Activated CD8-positive, alpha-beta memory T cell treated with anti-CD3 and anti-CD28 coated beads for 24 hours (primary cell): ENCODE measurements at regions not wholly inside any gene's neighbourhood (a gene's known extent, or its start where the extent isn't known, plus 50 kb on each side); places are given as distances from the start of the nearest gene placed in this dataset.
A peak's percentile ranks its signal among the peaks of the same experiment; 100 is the strongest.

Source experiments
- DNase-seq: peaks from one replicate; pipeline ENCODE4 v3.0.0-alpha.2; 2020

DNA sequence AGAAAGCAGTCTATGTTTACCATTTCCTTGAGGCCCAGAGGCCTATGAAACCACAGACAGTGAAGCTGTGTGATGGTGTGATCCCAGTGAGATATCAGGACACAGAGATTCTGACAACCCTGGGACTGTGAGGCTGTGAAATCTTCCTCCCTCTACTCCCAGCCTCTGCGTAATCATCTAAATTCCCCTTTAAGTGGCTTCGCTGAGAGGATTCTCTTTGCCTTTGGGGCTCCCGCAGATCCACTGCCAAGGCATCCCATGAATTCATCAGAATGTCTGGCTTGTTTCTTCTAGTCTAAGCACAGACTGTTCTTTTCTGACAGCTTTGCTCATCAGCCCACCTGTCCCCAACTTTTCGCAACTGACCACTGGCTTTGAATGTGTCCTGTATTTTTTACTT lies 901.2 kb upstream of the NR2F2 start:
- DNase-seq, result no peak

DNA sequence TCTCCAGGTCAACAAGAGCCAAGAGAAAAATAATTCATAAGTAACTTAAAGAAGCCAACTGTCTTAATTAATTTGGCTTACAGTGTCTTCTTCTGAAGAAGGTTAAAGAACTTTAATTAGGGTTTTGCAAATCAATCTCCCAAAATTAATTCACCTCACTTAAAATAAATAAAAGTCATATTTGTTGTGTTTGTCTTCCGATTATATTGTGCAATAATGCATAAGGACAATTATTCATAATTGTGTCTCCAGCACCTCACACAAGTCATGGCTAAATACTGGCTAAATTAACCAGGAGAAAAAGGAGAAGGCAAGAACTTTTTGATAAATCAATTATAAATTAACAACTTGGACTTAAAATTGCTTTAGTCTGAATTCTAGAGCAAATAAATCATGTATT lies 899.0 kb upstream of the NR2F2 start:
- DNase-seq, result no peak

DNA sequence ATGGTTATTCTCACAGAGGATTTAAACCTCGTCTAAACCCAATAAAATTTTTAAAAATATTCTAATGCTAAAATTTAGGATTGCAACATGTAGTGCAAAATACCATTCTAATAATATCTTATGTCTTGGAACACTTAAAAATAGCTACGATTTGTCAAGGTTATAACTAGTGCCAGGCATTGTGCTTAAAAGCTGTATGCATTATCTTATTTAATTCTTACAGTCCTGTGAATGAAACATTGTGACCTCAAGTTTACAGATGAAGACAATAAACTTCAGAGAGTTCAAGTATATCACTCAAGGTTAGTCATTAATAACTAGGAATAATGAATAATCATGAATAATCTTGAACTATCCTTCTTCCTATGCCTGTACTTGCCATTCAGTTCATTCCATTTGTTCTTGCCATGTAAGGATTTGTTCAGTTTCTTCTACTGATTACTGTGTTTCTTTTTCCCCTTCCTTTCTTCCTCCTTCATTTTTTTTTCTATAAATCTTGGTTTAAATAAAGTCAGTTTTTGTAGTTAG lies 897.6 kb upstream of the NR2F2 start:
- DNase-seq, result no peak

GRCh38 chr15:95439922-95440376 lies 890.6 kb upstream of the NR2F2 start:
- DNase-seq, result no peak

GRCh38 chr15:95440712-95441111 lies 889.8 kb upstream of the NR2F2 start:
- no peak for DNase-seq

DNA sequence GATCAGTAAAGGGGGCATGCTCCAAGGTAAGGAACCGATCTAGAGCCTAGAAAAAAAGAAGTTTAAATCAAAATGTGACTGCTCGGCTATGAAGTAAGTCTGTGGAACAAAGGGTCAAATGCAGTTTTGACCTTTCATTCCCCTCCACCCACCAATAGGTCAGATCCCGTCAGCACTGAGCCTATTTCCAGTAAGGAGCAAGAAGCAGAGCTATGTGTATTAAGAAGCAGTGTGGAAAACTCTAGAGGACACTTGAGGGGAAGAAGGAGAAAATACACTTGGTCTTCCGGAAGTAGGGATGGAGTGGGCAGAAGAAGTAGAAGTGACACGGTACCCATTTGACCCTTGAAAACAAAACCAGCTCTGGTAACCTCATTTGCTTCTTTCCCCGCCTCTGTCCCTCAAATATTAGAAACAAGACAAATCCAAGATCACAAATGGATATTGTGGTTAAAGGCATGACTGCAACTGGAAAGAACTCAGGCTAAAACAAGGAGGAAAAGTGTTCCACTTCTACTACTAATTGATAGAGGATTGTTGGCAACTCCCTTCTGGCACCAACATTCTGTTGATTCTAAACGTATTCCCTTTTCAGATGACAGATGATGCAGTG lies 888.3 kb upstream of the NR2F2 start:
- no peak for DNase-seq

- DNase-seq, result no peak
These were observed 885.6 kb upstream of the NR2F2 start for GRCh38 chr15:95444860-95445259.

GRCh38 chr15:95446854-95447253 lies 883.6 kb upstream of the NR2F2 start:
- DNase-seq, result peak; percentile 59

DNA sequence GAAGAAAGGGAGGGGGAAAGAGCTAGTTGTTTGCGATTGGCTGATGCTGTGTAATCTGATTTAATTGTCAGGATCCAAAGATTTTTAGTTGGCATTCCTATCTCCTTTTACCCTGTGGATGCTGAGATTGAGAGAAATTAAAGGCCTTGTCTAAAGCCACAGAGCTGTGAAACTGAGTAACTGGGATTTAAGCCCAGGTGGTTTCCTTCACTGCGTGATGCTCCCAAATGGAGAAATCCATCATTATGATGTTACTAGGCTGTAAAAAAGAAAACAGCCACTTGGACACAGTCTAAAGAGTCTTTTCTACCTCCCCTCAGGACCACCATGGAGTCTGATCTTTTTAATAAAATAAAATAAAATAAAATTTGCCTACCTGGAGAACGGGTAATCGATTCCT lies 883.0 kb upstream of the NR2F2 start:
- DNase-seq, result no peak

DNA sequence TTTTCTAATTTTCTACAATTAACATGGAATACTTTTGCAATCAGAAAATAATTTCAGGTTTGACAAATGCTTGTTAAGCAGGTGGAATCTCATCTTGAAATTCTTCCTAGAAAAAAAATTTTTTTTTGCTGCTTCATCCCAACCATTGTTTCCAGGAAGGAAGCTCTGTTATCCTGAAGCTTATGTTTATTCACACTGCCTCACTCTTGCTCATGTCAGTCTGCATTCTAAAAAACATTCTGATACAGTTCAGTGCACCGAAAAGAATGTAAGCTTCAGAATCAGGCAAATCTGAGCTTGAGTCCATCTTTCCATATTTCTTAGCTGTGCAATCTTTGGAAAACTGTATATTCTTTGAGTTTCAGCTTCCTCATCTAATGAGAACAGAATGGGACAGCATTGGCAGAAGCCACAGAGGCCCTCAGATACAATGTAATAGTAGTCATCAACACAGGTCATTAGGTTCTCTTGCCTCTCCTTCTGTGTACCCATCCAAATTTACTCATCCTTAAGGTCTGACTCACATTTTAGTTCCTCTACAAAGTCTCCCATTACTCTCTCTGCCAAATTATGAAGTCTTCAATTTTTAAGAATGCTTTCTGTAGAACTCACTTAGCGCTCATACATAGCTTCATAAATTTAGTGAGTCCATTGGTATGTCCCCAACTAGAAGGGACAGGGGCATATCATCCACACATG lies 881.8 kb upstream of the NR2F2 start:
- no peak for DNase-seq

- no peak for DNase-seq
These were observed 881.3 kb upstream of the NR2F2 start for GRCh38 chr15:95449230-95449628.

DNA sequence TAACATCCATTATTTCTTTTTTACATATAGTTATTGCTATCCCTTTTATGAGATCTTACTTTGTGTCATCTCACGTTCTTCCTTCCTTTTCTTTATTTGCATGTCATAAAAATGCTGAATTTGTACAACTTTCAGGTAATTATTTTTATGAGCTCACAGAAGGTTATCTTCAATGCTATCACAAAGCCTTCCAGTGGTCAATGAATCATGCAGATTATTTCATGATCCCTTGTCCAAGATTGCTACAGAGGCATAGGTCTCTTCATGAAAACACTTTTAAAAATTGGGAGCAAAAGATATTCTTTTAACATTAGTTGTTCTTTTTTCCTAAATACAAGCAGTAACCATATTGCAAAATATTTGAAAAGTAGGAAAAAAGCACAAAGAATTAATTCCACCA lies 880.1 kb upstream of the NR2F2 start:
- DNase-seq, result no peak

DNA sequence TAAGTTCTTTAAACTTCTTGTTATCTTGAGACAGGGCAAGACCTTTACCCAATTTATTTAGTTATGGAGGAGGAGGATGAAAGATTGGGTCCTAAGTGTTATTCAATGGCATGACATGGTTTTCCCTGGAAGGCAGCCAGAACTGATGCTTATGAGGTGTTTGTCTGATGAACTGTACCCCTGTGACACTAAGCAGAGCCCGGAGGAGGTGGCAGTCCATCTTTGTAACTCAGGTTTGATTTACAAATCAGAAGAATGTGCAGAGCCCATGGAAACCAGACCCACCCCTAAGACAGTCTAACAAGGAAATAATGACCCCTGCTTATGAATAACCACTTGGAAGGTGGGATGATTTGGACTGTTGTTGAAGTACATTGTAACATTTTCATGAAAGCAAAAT lies 878.6 kb upstream of the NR2F2 start:
- no peak for DNase-seq

- no peak for DNase-seq
These were observed 875.9 kb upstream of the NR2F2 start for GRCh38 chr15:95454403-95455262.

DNA sequence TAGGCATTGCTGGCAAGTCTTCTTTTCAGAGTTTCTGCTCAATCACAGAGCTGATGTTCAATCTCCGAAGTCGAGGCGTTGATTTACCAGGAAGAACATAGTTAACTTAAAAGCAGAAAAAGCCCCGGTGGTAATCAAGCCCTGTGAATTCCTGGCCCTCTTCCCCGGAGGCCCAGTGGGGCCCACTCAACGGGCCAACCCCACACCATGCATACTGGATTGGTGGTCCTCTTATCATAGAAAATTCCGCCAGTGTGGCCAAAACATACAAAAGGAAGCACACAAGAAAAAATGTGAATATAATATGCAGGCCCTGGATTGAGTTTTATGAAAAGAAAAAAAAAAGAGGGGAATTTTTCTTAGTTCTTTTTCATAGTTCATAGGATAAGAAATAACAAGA lies 873.0 kb upstream of the NR2F2 start:
- DNase-seq, result no peak

DNA sequence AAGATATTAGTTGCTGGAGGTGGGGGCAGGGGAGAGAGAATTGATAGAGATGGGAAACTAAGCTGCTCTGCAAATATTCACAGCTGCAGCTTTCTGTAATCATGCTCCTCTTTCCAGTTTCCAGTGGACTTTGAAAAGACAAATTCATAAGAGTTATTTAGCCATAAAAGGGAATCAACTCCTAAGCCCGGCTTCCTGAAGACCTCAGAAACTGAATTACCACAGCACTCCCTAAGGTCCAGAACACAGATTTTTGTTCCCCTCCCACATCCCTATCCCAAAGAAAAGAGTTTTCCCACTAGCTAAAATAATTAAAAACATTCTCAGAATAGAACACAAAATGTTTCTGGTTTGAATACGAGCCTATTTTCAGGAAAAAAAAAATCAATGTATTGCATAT lies 871.8 kb upstream of the NR2F2 start:
- DNase-seq, result no peak

DNA sequence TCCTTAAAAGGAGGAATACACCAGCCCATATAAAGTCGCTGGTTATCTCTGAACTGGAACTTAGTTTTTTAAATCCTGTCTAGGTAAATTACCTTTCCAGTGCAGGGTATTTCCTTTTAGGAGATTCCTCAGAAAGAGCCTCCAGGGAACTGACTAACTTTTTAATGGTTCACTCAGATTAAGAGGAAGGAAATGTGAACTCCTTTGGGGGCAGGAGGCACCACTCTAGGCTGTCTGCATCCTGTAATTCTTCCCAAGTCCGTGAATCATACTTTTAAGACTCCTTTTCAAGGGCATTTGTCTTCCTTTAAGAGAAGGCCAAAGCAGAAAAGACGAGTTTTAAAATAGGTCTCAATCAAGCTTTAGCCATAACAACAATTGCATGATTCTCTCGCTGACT lies 871.2 kb upstream of the NR2F2 start:
- no peak for DNase-seq

DNA sequence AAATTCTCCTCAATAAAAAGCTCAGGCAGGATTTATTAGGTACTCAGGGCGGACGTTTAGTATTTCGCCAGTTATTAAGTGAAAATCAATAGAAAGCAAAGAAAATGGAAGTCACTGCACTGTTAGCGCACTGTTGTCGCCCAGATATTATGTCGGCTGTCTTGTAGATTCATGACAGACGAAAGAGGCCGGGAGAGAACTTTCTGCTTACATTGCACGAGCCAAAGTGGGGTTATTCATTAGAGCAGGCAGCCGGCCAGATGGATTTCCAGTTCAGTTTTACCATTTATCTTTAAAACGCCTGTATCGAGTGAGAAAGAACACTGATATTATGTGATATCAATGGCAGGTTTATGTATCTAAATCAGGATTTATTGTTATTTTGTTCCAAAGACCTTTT lies 866.0 kb upstream of the NR2F2 start:
- DNase-seq, result no peak

DNA sequence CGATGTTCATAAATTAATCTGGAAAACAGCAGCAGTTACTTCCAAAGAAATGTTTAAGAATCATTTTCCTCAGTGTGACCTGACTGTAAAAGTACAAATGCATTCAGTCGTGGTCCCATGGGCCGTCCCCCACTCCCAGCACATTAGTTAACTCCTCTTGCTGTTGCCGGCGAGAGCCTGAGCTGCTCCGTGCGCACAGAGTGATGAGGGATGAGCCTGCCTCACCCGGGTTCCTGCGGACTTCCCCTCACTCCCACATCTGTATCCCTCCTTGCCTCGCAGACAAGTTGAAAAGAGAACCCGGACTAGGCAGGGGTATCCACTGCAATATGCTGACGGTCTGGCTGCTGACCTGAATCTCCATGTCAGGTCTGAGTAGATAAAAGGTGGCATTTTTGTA lies 861.7 kb upstream of the NR2F2 start:
- no peak for DNase-seq

DNA sequence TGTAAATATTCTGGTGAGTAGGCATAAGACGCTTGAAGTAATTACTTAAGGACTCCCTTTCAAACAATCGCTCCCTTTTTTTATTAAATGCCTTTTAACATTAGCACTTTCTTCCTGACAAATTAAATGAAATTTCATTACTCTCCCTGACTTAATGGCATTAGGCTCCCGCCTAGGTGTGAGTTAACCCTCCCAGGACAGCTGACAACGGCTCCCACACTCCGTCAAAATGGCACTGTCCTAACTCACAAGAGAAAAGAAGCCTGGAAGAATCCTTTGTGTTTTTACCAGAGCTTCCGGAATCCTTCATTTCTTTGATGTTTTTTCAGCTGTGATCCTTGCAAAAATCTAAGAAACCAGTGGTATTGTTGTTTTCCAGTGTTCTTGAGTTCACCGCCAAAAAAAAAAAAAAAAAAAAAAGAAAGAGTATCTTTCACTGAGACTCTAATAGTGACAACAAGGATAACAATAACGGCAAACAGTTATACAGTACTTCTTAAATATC lies 861.0 kb upstream of the NR2F2 start:
- DNase-seq, result no peak

DNA sequence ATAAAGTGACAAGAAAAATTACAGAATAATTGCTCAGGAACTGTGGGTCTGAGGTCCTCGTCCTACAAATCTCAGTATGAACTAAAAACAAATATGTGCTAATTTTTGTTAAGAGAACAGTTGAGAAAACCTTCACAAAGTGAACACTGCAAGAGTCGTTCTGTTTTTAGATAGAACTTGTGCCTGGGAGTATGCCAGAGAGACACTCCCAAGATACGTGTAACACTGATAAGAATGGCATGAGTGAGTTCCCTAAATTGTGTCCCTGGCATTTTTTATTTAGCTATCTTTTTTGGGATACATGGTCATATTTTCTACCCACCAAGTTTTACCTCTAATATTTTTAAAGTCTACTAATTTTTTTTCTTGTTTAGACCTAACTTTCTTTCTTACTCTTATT lies 860.0 kb upstream of the NR2F2 start:
- no peak for DNase-seq

- DNase-seq, result no peak
These were observed 859.4 kb upstream of the NR2F2 start for GRCh38 chr15:95470997-95471689.

DNA sequence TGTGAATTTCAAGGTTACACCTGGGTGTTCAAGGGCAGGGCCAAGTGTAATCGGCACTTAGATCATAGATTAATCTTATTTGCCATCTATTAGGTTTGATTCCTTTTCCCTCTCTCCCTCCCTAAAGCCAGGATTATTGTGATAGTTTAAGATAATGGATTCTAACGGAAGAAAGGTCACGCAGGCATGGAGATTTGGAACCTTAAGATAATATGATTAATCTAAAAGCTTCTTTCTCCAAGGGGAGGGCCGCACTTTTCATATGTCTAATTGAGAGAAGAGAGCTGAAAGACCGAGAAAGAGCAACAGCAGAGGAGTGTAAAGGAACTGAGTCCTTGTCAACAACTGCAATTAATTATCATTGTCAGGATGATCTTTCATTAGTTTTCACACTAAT lies 858.8 kb upstream of the NR2F2 start:
- DNase-seq, result no peak
